ENCODE measurements at regions not wholly inside any gene's neighbourhood (a gene's known extent, or its start where the extent isn't known, plus 50 kb on each side); places are given as distances from the start of the nearest gene placed in this dataset.

DNA sequence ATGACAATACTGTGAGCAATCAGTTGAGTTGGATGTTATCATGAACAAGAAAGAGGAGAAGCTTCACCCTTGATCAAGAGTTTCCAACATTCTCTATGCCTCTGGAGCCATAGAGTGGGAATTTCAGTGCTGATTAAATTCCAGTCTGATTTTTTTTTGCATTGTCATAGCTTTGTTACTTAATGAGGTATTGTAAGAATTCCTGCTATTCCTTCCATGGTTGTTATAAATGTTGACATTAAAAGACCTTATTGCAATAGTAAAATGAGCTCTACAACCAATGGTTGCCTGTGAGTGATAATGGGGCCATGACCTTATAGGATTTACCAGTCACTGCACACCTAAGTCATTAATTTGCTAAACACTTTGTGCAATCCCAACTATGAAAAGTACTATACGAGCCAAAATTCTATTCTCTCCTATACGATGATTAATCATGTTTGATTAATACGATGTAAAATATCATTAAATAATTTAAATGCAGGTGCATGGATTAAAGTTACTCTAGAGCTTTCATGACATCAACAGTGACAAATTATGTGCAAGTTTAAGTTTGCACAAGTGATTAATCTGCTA is 353.2 kb upstream of the KLF6 start:
- TF ChIP-seq, protein P1, sequence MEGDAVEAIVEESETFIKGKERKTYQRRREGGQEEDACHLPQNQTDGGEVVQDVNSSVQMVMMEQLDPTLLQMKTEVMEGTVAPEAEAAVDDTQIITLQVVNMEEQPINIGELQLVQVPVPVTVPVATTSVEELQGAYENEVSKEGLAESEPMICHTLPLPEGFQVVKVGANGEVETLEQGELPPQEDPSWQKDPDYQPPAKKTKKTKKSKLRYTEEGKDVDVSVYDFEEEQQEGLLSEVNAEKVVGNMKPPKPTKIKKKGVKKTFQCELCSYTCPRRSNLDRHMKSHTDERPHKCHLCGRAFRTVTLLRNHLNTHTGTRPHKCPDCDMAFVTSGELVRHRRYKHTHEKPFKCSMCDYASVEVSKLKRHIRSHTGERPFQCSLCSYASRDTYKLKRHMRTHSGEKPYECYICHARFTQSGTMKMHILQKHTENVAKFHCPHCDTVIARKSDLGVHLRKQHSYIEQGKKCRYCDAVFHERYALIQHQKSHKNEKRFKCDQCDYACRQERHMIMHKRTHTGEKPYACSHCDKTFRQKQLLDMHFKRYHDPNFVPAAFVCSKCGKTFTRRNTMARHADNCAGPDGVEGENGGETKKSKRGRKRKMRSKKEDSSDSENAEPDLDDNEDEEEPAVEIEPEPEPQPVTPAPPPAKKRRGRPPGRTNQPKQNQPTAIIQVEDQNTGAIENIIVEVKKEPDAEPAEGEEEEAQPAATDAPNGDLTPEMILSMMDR (IDR thresholded peaks at IDR 0.05), result no peak
- no peak for TF ChIP-seq POLR2A (IDR thresholded peaks at IDR 0.05)
